Neural crest cell (in vitro differentiated cells): ENCODE measurements at regions not wholly inside any gene's neighbourhood (a gene's known extent, or its start where the extent isn't known, plus 50 kb on each side); places are given as distances from the start of the nearest gene placed in this dataset.

Experiments
- DNase-seq: peaks from one replicate; pipeline ENCODE4 v3.0.0; 2021; ENCODE audit warnings: low read depth, mixed read lengths, low spot score
- H3K27ac Mint-ChIP-seq: one replicate; pipeline ENCODE4 v1.8.0; 2021; ENCODE audit warnings: mild to moderate bottlenecking, mixed read lengths; ENCODE audit not compliant: unreplicated experiment
- H3K27me3 Mint-ChIP-seq: 2 replicates; pipeline ENCODE4 v1.8.0; 2021; ENCODE audit warnings: low read depth, mild to moderate bottlenecking, mixed read lengths
- H3K36me3 Mint-ChIP-seq: 2 replicates; pipeline ENCODE4 v1.8.0; 2021; ENCODE audit warnings: low read depth, mild to moderate bottlenecking, mixed read lengths
- H3K4me1 Mint-ChIP-seq: 2 replicates; pipeline ENCODE4 v1.8.0; 2021; ENCODE audit warnings: mixed read lengths
- H3K4me3 Mint-ChIP-seq: one replicate; pipeline ENCODE4 v1.8.0; 2021; ENCODE audit warnings: mild to moderate bottlenecking, mixed read lengths
- H3K9me3 Mint-ChIP-seq: 2 replicates; pipeline ENCODE4 v1.8.0; 2021; ENCODE audit warnings: mixed read lengths
- TF ChIP-seq, protein P1 (sequence below): fragments of 200-600 bp; sonication (generic); conservative IDR thresholded peaks from 2 replicates; pipeline ENCODE4 v1.5.0; 2021; ENCODE audit warnings: antibody characterized with exemption, mild to moderate bottlenecking

GRCh38 chr12:127957001-127957660 is 309.8 kb upstream of the TMEM132C start:
- H3K4me1 Mint-ChIP-seq, result no peaks in the 10 kb centered on the region
- H3K27ac Mint-ChIP-seq, result no peak overlapping the region
- no peak overlapping the region for H3K4me3 Mint-ChIP-seq
- no peak for DNase-seq
- TF ChIP-seq, protein P1, sequence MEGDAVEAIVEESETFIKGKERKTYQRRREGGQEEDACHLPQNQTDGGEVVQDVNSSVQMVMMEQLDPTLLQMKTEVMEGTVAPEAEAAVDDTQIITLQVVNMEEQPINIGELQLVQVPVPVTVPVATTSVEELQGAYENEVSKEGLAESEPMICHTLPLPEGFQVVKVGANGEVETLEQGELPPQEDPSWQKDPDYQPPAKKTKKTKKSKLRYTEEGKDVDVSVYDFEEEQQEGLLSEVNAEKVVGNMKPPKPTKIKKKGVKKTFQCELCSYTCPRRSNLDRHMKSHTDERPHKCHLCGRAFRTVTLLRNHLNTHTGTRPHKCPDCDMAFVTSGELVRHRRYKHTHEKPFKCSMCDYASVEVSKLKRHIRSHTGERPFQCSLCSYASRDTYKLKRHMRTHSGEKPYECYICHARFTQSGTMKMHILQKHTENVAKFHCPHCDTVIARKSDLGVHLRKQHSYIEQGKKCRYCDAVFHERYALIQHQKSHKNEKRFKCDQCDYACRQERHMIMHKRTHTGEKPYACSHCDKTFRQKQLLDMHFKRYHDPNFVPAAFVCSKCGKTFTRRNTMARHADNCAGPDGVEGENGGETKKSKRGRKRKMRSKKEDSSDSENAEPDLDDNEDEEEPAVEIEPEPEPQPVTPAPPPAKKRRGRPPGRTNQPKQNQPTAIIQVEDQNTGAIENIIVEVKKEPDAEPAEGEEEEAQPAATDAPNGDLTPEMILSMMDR, result no peak
- peaks cover 6% of the 10 kb centered on the region for H3K27me3 Mint-ChIP-seq
- H3K9me3 Mint-ChIP-seq, result no peaks in the 10 kb centered on the region
- H3K36me3 Mint-ChIP-seq, result no peaks in the 10 kb centered on the region

DNA sequence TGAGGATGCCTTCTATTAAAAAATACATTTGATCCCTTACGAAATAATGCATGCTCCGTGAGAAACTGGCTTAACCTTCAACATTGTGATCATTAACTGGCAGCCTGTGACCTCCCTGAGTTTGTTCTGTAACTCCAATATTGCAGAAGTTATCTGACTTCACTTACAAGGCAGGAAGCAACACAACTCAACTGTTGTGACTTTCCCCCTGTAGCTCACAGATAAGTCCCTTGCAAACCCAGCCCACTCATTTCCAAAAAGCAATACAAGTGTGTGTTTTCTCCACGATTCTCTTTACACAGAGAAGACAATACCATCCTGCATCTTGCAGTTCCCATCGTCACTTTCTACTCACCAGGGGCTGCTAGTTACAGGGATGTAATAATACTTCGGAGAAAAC is 304.7 kb upstream of the TMEM132C start:
- H3K4me3 Mint-ChIP-seq, result no peak overlapping the region
- DNase-seq, result no peak
- no peak overlapping the region for H3K27ac Mint-ChIP-seq
- H3K27me3 Mint-ChIP-seq, result peaks cover 3% of the 10 kb centered on the region
- H3K9me3 Mint-ChIP-seq, result peaks cover 7% of the 10 kb centered on the region
- TF ChIP-seq, protein P1, result no peak
- H3K36me3 Mint-ChIP-seq, result no peaks in the 10 kb centered on the region
- no peaks in the 10 kb centered on the region for H3K4me1 Mint-ChIP-seq

DNA sequence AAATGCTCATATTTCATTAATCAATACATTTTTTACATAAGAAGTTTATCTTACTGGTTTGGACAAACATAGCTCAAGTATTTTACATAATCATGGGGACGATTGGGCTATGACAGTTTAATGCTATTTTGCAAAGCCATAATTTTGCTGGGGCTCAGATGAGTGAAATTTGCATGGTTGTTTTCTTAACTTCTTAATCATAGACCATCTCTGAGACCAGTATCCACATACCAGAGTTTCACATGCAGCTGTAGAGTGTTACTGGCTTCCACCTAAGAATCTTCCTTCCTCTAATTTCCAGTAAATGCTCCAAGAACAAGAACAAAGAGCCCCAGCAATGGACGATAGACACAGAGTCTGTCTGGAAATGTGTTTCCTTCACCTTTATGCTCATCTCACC is 303.0 kb upstream of the TMEM132C start:
- no peaks in the 10 kb centered on the region for H3K4me1 Mint-ChIP-seq
- TF ChIP-seq, protein P1, result no peak
- H3K9me3 Mint-ChIP-seq, result peaks cover 7% of the 10 kb centered on the region
- no peak for DNase-seq
- no peaks in the 10 kb centered on the region for H3K36me3 Mint-ChIP-seq
- no peak overlapping the region for H3K4me3 Mint-ChIP-seq
- peaks cover 3% of the 10 kb centered on the region for H3K27me3 Mint-ChIP-seq
- no peak overlapping the region for H3K27ac Mint-ChIP-seq

DNA sequence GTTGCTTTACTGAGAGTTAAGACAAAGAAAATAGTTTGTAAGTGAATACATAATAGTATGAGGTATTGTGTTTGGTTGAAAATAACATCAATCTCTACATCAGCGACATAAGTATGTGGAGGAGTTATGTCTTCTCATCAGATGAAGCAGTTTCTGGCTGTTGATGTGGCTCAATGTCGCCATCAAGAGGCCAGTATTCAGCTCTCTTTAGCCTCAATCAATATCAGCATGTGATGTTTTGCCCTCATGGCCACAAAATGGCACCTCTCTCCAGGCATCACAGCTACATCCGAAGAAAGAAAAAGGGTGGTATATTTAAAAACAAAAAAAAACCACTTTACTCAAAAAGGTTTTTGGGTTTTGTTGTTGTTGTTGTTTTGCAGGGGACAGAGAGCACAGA is 302.3 kb upstream of the TMEM132C start:
- Mint-ChIP-seq H3K4me3 (no peak overlapping the region), H3K4me1 (no peaks in the 10 kb centered on the region), H3K27ac (no peak overlapping the region), H3K27me3 (no peaks in the 10 kb centered on the region), H3K36me3 (no peaks in the 10 kb centered on the region), H3K9me3 (peaks cover 7% of the 10 kb centered on the region)
- TF ChIP-seq, protein P1, result no peak
- no peak for DNase-seq

DNA sequence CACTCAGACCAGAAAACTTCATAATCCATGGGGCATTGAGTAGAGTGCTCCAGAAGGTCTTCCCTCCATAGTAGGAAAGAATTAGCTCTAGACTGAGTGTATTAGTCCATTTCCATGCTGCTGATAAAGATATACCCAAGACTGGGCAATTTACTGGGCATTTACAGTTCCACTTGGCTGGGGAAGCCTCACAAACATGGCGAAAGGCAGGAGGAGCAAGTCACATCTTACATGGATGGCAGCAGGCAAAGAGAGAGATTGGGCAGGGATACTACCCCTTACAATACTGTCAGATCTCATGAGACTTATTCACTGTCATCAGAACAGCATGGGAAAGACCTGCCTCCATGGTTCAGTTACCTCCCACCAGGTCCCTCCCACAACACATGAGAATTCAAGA is 300.6 kb upstream of the TMEM132C start:
- TF ChIP-seq, protein P1, result no peak
- Mint-ChIP-seq H3K9me3 (peaks cover 7% of the 10 kb centered on the region), H3K27ac (no peak overlapping the region), H3K4me3 (no peak overlapping the region), H3K36me3 (no peaks in the 10 kb centered on the region), H3K27me3 (no peaks in the 10 kb centered on the region), H3K4me1 (no peaks in the 10 kb centered on the region)
- DNase-seq, result no peak
